Type B pancreatic cell (in vitro differentiated cells): ENCODE measurements at regions not wholly inside any gene's neighbourhood (a gene's known extent, or its start where the extent isn't known, plus 50 kb on each side); places are given as distances from the start of the nearest gene placed in this dataset.

Source experiments
- DNase-seq: peaks from one replicate; pipeline ENCODE4 v3.0.0; 2021; ENCODE audit warnings: mixed read lengths; ENCODE audit not compliant: unreplicated experiment; ENCODE audit errors: extremely low spot score
- H3K27ac Mint-ChIP-seq: 2 replicates; pipeline ENCODE4 v1.8.0; 2021; ENCODE audit warnings: mild to moderate bottlenecking, mixed read lengths
- H3K27me3 Mint-ChIP-seq: 2 replicates; pipeline ENCODE4 v1.8.0; 2021; ENCODE audit warnings: mixed read lengths
- H3K36me3 Mint-ChIP-seq: 2 replicates; pipeline ENCODE4 v1.8.0; 2021; ENCODE audit warnings: mixed read lengths
- H3K4me1 Mint-ChIP-seq: one replicate; pipeline ENCODE4 v1.8.0; 2021; ENCODE audit warnings: mixed read lengths; ENCODE audit not compliant: unreplicated experiment
- H3K4me3 Mint-ChIP-seq: 2 replicates; pipeline ENCODE4 v1.8.0; 2021; ENCODE audit warnings: mild to moderate bottlenecking, mixed read lengths
- H3K9me3 Mint-ChIP-seq: 2 replicates; pipeline ENCODE4 v1.8.0; 2021; ENCODE audit warnings: mixed read lengths
- CTCF ChIP-seq: fragments of 200-600 bp; sonication (generic); conservative IDR thresholded peaks from 2 replicates; pipeline ENCODE4 v1.5.0; 2021; ENCODE audit warnings: antibody characterized with exemption, mild to moderate bottlenecking

- Mint-ChIP-seq H3K4me3 (no peak overlapping the region), H3K9me3 (peaks cover 23% of the 10 kb centered on the region), H3K36me3 (no peaks in the 10 kb centered on the region), H3K27ac (no peak overlapping the region), H3K27me3 (peaks cover 16% of the 10 kb centered on the region), H3K4me1 (peaks cover 3% of the 10 kb centered on the region)
- DNase-seq = no peak
- TF ChIP-seq CTCF = no peak
Observed at GRCh38 chr13:31614704-31615103, 124.6 kb upstream of the RXFP2 start.

- Mint-ChIP-seq H3K4me3 (no peak overlapping the region), H3K36me3 (no peaks in the 10 kb centered on the region), H3K27ac (no peak overlapping the region), H3K27me3 (no peaks in the 10 kb centered on the region), H3K4me1 (peaks cover 4% of the 10 kb centered on the region), H3K9me3 (no peaks in the 10 kb centered on the region)
- DNase-seq = no peak
- TF ChIP-seq CTCF = no peak
Observed at GRCh38 chr13:31625115-31625514, 114.2 kb upstream of the RXFP2 start.

- Mint-ChIP-seq H3K4me3 (no peak overlapping the region), H3K9me3 (no peaks in the 10 kb centered on the region), H3K27me3 (no peaks in the 10 kb centered on the region), H3K27ac (no peak overlapping the region), H3K4me1 (peaks cover 4% of the 10 kb centered on the region), H3K36me3 (no peaks in the 10 kb centered on the region)
- TF ChIP-seq CTCF = no peak
- no peak for DNase-seq
Observed at GRCh38 chr13:31627097-31627845, 112.1 kb upstream of the RXFP2 start.

GRCh38 chr13:31629085-31629780, 110.1 kb upstream of the RXFP2 start:
- DNase-seq = no peak
- no peaks in the 10 kb centered on the region for H3K36me3 Mint-ChIP-seq
- TF ChIP-seq CTCF = no peak
- H3K4me3 Mint-ChIP-seq = no peak overlapping the region
- H3K27ac Mint-ChIP-seq = no peak overlapping the region
- H3K9me3 Mint-ChIP-seq = no peaks in the 10 kb centered on the region
- H3K4me1 Mint-ChIP-seq = no peaks in the 10 kb centered on the region
- H3K27me3 Mint-ChIP-seq = no peaks in the 10 kb centered on the region

- Mint-ChIP-seq H3K27ac (no peak overlapping the region), H3K9me3 (peaks cover 9% of the 10 kb centered on the region), H3K4me3 (no peak overlapping the region), H3K36me3 (no peaks in the 10 kb centered on the region), H3K27me3 (no peaks in the 10 kb centered on the region), H3K4me1 (no peaks in the 10 kb centered on the region)
- no peak for TF ChIP-seq CTCF
- DNase-seq = no peak
Observed at GRCh38 chr13:31631071-31631470, 108.3 kb upstream of the RXFP2 start.
